Mesodermal cell (in vitro differentiated cells): ENCODE measurements at regions not wholly inside any gene's neighbourhood (a gene's known extent, or its start where the extent isn't known, plus 50 kb on each side); places are given as distances from the start of the nearest gene placed in this dataset.
"Not testable (repeated sequence)": the region's sequence is repeated elsewhere in the genome, so short reads cannot be mapped to it uniquely, and the experiment has no call there.

Experiments used
- H3K27ac ChIP-seq: 2 replicates; pipeline ENCODE4 v1.7.0; 2013; ENCODE audit warnings: mild to moderate bottlenecking, low read depth, low read length, moderate library complexity; ENCODE audit not compliant: severe bottlenecking
- H3K36me3 ChIP-seq: 2 replicates; pipeline ENCODE4 v1.7.1; 2013; ENCODE audit warnings: mild to moderate bottlenecking, low read length, moderate library complexity; ENCODE audit not compliant: control insufficient read depth, insufficient read depth
- H3K4me1 ChIP-seq: one replicate; pipeline ENCODE4 v1.7.1; 2013; ENCODE audit warnings: mild to moderate bottlenecking, low read length; ENCODE audit not compliant: insufficient read depth, control insufficient read depth, poor library complexity, severe bottlenecking
- H3K4me3 ChIP-seq: 2 replicates; pipeline ENCODE4 v1.7.0; 2013; ENCODE audit warnings: low read length, control low read depth, mild to moderate bottlenecking; ENCODE audit not compliant: insufficient read depth, poor library complexity, severe bottlenecking; ENCODE audit errors: extremely low read depth
- H3K9me3 ChIP-seq: 2 replicates; pipeline ENCODE4 v1.7.1; 2013; ENCODE audit warnings: mild to moderate bottlenecking, low read length, moderate library complexity; ENCODE audit not compliant: control insufficient read depth
- WGBS, 2 experiments: methylation state at CpG; one replicate each; pipeline ENCODE4 v1.1.5; 2013; ENCODE audit warnings: missing lambda C conversion rate in 2 of 2; ENCODE audit not compliant: insufficient coverage in 2 of 2; 5-methylcytosine and 5-hydroxymethylcytosine counted together

DNA sequence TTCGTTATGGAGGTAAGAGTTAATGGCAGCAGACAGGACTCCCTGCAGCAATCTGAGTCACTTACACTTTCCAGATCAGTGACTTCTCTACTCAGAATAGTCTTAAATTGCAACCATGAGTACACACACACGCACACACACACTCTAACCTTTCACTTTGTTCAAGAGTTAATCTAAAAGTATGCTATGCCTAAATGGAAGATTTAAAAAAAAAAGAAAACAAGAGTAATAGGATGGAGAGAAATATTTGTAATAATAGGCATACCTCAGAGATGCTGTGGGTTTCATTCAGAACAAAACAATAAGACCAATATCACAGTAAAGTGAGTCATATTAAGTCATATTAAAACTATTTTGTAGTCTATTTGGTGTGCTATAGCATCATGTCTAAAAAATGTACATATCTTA, 969.1 kb upstream of the PCDH10 start:
- WGBS, 2 experiments = no CpG with 5 or more reads among the region's 2 CpGs
- Histone ChIP-seq H3K36me3 (no peaks in the 10 kb centered on the region), H3K4me3 (no peak overlapping the region), H3K4me1 (no peaks in the 10 kb centered on the region), H3K9me3 (no peaks in the 10 kb centered on the region), H3K27ac (no peak overlapping the region)

DNA sequence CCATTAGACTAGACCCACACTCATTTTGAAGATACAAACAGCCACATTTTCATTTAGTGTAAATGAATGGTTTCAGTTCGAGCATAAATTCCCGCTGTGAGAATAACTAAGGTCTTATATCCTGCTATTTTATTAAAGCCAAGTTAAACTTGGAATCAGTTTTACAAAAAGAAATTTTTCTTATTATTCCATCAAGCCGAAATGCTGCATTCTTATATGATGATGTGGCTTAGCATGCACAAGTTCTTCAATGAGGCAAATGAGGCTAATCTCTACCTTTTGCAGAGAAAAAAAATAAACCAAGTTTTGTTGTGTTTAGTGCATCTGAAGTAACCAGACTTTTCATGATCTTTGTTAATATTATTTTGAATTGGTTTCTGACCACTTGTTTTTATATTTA, 953.9 kb upstream of the PCDH10 start:
- no peaks in the 10 kb centered on the region for H3K36me3 ChIP-seq

GRCh38 chr4:132203618-132204017, 945.5 kb upstream of the PCDH10 start:
- no peaks in the 10 kb centered on the region for H3K9me3 ChIP-seq
- WGBS, 2 experiments = 75 to 89% methylated on average over 1 of the region's 2 CpGs
- H3K4me3 ChIP-seq = no peak overlapping the region
- H3K36me3 ChIP-seq = no peaks in the 10 kb centered on the region
- H3K4me1 ChIP-seq = no peaks in the 10 kb centered on the region
- H3K27ac ChIP-seq = no peak overlapping the region

More for the DNA sequence above, 953.9 kb upstream of the PCDH10 start:
- no peak overlapping the region for H3K27ac ChIP-seq
- no peaks in the 10 kb centered on the region for H3K9me3 ChIP-seq
- H3K4me1 ChIP-seq = no peaks in the 10 kb centered on the region
- whole genome bisulfite sequencing, 2 experiments = 100% methylated on average over 1 of the region's 3 CpGs; no CpG with 5 or more reads in 1 of the 2 experiments
- no peak overlapping the region for H3K4me3 ChIP-seq

GRCh38 chr4:132214519-132214918, 934.6 kb upstream of the PCDH10 start:
- H3K36me3 ChIP-seq = no peaks in the 10 kb centered on the region
- H3K4me1 ChIP-seq = no peaks in the 10 kb centered on the region
- 74 to 100% methylated on average over 1 to 2 of the region's 2 CpGs for WGBS, 2 experiments
- no peak overlapping the region for H3K4me3 ChIP-seq
- no peaks in the 10 kb centered on the region for H3K9me3 ChIP-seq
- H3K27ac ChIP-seq = no peak overlapping the region

DNA sequence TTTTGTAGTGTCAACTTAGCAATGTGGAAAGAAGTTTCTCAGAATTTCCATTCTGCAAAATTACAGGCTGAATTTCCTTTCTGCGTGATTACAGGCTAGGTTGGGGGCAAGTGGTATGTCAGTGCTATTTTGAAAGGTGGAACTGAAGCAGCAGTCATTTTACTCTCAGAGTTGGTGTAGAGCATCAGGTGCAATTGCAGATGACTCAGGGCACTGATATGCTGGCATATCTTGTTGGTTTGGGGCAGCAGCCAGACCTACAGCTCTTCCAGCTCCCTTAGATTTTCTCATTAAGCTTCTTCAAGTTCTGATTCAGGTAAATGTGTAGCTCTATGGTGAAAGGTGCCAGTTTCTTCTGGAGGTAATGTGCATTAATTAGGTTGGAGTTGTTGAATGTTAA, 930.7 kb upstream of the PCDH10 start:
- no CpG with 5 or more reads among the region's 1 CpG for WGBS, 2 experiments
- no peaks in the 10 kb centered on the region for H3K36me3 ChIP-seq
- no peaks in the 10 kb centered on the region for H3K4me1 ChIP-seq
- no peak overlapping the region for H3K4me3 ChIP-seq
- no peak overlapping the region for H3K27ac ChIP-seq
- H3K9me3 ChIP-seq = no peaks in the 10 kb centered on the region

- 92 to 93% methylated on average over 6 to 7 of the region's 9 CpGs for WGBS, 2 experiments
- Histone ChIP-seq H3K4me1 (no peaks in the 10 kb centered on the region), H3K4me3 (no peak overlapping the region), H3K36me3 (no peaks in the 10 kb centered on the region), H3K9me3 (peaks cover 11% of the 10 kb centered on the region), H3K27ac (no peak overlapping the region)
Measured at GRCh38 chr4:132227151-132227856, 921.8 kb upstream of the PCDH10 start.

GRCh38 chr4:132227857-132228165, 921.3 kb upstream of the PCDH10 start:
- H3K9me3 ChIP-seq = peaks cover 11% of the 10 kb centered on the region
- WGBS, 2 experiments = 34 to 46% methylated on average over 7 to 9 of the region's 11 CpGs
- not testable (repeated sequence) for H3K4me3 ChIP-seq, H3K4me1 ChIP-seq, H3K27ac ChIP-seq, H3K36me3 ChIP-seq

- no peak overlapping the region for H3K4me3 ChIP-seq
Measured at GRCh38 chr4:132228676-132229075, 920.4 kb upstream of the PCDH10 start.

DNA sequence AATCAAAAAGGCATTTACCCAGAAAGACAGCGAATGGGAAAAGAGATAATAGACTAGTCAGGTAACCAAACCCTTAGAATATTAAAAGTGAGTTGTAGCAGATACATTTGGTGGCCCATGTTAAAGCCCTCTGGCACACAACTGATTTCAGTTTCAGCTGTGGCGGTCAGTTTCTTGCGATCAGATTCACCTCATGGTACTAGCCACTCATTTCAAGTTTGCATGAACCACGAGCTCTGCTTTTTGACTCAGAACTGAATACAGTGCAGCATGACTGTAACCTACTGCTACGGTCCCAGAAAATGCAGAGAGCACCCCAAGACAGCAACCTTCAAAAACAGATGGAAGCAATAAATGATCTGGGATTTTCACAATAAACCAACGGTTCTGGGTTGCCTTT, 919.1 kb upstream of the PCDH10 start:
- 86 to 92% methylated on average over 4 of the region's 6 CpGs for WGBS, 2 experiments
- no peaks in the 10 kb centered on the region for H3K4me1 ChIP-seq
- H3K27ac ChIP-seq = no peak overlapping the region
- peaks cover 11% of the 10 kb centered on the region for H3K9me3 ChIP-seq
- no peaks in the 10 kb centered on the region for H3K36me3 ChIP-seq
- no peak overlapping the region for H3K4me3 ChIP-seq

More at GRCh38 chr4:132228676-132229075, 920.4 kb upstream of the PCDH10 start:
- Histone ChIP-seq H3K4me1 (no peaks in the 10 kb centered on the region), H3K27ac (no peak overlapping the region), H3K9me3 (peaks cover 11% of the 10 kb centered on the region), H3K36me3 (no peaks in the 10 kb centered on the region)

DNA sequence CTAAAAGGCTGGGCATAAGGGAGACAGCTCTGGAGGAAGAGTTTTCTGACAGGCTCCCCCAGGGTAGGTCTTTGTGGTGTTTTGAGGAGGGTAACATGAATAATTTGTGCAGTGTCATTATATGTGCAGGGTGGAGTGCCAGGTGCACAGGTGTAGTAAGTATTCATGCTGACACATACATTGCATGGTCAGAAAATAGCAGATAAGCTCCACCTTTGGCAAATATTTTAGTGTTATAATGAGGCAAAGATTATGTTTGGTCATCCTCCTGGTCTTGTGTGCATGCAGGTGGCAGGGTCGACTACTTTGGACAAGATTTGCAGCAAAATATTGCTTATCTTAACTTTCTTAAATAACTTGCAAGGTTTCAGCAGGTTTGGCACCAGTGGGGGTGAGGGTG, 910.4 kb upstream of the PCDH10 start:
- H3K9me3 ChIP-seq = no peaks in the 10 kb centered on the region
- no CpG with 5 or more reads among the region's 1 CpG for WGBS, 2 experiments
- no peak overlapping the region for H3K27ac ChIP-seq
- H3K4me1 ChIP-seq = no peaks in the 10 kb centered on the region
- no peaks in the 10 kb centered on the region for H3K36me3 ChIP-seq
- no peak overlapping the region for H3K4me3 ChIP-seq

- WGBS, 2 experiments = 82% methylated on average over 2 of the region's 4 CpGs; no CpG with 5 or more reads in 1 of the 2 experiments
- H3K4me1 ChIP-seq = no peaks in the 10 kb centered on the region
Measured at GRCh38 chr4:132240081-132240480, 909.0 kb upstream of the PCDH10 start.

More at GRCh38 chr4:132240081-132240480, 909.0 kb upstream of the PCDH10 start:
- Histone ChIP-seq H3K36me3 (no peaks in the 10 kb centered on the region), H3K27ac (no peak overlapping the region), H3K4me3 (no peak overlapping the region), H3K9me3 (no peaks in the 10 kb centered on the region)
